HG03175 (cell line): ENCODE measurements at regions not wholly inside any gene's neighbourhood (a gene's known extent, or its start where the extent isn't known, plus 50 kb on each side); places are given as distances from the start of the nearest gene placed in this dataset.

Experiments
- ATAC-seq: cut with Tn5 transposase; IDR thresholded peaks from one replicate; pipeline ENCODE4 v1.9.1; 2021; ENCODE audit warnings: mild to moderate bottlenecking, moderate library complexity; ENCODE audit not compliant: unreplicated experiment

DNA sequence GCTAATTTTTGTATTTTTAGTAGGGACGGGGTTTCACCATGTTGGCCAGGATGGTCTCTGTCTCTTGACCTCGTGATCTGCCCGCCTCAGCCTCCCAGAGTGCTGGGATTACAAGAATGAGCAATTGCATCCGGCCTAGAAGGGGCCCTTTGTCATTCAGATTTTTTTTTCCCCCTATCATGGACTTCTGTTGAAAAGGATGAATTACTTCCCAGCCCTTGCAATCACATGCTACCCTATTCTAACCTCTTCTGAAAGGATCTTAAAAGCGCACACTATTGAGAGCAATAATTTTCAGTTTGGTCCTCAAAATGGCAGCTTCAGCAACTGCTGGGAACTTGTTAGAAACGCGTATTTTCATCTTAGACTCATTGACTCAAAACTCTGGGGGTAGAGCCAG, 575.6 kb upstream of the KIRREL3 start:
- no peak for ATAC-seq

DNA sequence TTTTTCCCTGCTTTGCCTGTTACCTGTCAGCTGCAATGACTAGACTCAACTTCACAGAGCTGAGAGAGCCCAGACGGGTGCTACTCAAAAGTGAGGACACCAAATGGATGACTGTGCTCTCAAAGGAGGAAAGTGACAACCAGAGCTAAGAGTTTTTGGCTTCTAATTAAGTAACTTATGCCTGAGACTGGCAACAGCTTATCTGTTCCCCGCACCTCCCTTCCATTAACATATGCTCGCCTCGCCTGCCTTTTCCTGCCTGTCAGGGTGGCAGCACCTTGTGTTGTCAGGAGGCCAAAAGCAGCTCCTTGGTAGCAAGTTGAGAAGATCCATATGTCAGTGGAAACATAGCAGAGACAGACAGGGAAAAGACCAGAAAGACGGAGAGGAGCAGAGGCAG, 573.9 kb upstream of the KIRREL3 start:
- ATAC-seq: no peak

DNA sequence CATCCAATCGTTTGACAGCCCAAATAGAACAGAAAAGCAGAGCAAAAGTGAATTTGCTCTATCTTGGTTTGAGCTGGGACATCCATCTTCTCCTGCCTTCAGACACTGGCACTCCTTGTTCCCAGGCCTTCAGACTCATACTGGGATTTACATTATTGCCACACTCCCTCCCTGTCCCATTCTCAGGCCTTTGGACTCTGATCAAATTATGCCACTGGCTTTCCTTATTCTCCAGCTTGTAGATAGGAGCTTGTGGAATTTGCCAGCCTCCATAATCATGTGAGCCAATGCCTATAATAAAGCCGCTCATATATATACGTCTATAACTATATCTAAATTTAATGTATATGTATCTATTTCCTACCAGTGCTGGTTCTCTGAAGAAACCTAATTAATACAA, 568.3 kb upstream of the KIRREL3 start:
- no peak for ATAC-seq

DNA sequence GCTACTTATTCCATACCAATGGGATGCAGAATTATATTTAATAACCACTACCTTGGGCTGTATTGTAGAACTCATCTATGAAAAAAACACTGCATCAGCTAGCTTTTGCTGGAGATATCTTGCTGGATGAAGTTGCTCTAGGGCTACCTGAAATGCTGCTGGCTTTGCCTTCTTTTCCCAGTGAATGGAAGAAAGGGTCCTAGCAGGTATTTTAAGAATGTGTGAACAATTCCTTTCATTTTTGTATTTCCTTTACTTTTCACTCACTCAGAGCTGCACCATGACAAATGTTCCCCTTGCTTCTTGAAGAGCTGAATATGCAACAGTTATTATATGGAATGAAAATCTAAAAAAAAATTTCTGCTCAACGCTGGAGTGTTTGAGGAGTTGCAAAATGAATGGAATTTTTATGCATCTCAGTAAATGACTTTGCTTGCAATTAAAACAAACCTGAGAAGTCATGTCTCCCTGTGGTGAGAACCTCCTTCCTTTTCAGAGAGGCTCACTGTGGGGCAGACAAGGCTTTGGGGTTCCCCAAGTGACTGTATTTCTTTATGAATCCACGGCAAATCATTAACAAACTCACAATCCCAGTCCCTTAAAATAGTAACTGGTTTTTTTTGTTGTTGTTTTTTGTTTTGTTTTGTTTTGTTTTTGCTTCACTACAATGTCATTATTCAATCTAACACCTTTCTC, 566.8 kb upstream of the KIRREL3 start:
- ATAC-seq: no peak

DNA sequence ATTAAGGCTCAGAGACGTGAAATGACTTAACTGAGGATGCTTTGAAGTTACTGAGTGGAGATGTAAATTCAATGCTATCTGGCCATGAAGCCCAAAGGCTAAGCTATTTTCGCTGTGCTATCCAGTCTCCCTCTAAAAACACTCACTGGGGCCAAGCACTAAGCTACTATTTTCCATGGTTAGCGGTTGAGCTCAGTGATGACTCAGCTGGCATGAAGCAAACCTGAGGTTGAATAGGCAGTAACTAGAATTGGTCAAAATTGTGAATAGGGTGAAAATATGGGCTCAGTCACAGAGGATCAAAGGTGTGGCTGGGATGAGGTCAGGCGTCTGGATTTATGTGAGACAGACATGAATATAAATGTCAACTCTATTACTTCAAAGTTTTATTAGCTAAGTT, 564.2 kb upstream of the KIRREL3 start:
- no peak for ATAC-seq

DNA sequence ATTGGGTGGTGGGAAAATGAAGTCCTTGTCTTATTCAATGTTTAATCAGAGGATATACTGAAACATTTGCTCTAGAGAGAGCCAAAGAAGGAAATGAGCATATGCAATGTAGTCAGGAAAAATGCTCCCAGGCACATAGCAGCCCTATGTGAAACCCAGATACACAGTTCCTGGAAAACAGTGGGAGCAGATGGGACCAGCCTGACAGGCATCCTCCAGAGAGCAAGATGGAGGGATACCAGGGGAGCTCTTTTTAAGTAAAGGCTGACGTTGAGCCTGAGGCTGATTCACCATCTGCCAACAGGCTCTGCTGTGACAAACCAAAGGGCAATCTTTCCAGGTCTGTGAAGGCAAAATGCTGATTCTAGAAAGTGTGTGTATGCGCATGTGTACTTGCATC, 559.4 kb upstream of the KIRREL3 start:
- ATAC-seq: no peak

DNA sequence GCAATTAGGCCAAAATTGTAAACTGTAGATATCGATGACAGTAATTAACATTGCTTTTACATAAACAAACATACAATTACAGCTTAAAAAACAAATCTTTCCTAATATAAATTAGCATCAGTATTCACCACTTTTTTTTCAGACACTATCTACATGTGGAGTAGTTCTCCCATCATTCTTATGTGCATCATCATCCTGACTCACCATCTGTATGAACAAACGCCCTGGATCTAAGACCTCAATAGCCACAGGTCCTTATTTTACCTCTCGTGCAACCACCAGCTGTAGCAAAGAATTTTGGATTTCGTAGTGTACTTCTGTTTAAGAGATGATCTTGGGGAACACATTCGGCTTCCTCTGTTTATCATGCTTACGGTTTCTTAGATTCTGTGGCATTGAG, 551.9 kb upstream of the KIRREL3 start:
- no peak for ATAC-seq

DNA sequence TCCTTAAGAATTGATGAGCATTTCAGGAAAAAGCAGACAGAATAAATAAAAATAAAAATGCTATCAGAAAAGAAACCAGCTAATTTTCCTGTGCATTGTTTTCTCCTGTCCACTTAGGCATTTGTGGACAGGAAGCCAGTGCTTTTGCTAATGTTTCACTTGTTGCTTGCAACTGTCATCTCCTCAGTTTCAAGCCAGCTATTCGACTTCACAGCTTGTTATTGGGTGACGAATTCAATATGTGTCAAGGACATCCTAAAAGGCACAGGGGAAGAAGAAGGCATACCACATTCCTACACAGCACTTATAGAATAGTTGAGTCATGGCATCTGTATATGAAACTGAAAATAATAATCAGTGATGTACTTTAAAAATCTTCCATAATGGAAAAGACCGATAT, 530.6 kb upstream of the KIRREL3 start:
- ATAC-seq: no peak

DNA sequence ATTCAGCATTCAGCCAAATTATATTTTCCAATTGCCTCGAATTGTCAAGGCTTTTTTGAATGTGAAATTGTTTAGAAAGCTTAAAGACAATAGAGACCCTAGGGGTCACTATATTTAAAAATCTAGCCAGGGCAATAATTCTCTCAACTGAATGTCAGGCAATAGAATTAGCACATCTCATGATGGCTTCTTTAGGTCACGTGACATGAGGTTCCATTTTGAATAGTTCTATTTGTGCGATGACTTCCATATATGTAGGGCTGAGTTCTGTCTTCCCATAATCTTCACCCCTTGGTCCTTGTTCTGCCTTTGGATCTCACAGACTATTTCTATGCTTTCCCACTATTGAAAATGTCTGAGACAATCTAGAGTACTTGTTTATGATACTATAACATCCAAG, 527.7 kb upstream of the KIRREL3 start:
- no peak for ATAC-seq

DNA sequence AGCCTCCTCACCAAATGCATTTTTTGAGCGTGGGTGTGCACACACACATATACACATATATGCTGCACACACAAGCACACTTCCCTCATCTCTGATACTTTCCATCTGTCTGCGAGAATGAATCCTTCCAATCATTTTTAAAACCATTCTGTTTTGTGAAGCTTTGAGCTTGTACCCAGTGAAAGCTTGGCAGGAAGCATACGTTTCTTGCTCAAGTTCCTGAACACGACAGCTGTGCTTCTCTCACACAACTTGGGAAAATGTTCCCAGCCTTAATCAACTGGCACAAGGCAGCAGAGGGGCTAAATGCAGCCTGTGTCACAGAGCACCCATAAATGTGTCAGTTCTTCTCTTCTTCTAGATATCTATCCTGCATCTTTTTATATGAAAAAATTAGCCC, 524.0 kb upstream of the KIRREL3 start:
- no peak for ATAC-seq

DNA sequence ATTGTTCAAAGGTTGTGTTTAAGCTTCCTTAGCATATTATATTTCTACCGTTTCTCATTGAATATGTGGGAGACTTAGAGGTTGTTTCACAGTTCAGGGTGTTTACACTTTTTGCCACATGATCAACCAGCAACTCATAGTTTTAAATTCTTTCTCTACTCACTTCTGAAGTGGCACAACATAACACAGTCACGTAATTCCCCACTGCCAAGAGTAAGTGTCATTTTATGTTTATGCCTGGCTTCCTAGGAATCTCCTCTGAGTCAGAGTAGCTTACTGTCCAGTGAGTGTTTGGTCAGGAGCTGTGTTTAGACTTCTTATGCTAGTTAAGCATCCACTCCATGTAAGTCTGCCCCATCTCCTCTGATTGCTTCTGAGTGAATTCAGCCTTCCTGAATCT, 520.8 kb upstream of the KIRREL3 start:
- ATAC-seq: no peak

DNA sequence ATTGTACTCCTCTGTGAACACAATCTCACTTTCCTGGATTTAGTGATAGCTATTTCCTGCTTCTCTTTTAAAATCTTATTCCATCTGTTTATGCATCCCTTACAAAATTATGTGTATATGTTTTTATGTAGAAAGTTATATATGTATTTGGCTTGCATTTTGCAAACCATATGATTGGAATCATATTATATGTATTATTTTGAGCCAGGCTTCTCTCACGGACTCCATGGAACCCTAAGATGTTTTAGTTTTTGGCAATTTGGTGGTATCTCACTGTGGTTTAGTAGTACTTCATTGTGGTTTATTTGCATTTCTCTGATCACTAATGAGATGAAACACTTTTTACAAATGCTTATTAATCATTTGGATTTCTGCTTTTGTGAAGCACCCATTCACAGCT, 507.3 kb upstream of the KIRREL3 start:
- ATAC-seq: no peak

DNA sequence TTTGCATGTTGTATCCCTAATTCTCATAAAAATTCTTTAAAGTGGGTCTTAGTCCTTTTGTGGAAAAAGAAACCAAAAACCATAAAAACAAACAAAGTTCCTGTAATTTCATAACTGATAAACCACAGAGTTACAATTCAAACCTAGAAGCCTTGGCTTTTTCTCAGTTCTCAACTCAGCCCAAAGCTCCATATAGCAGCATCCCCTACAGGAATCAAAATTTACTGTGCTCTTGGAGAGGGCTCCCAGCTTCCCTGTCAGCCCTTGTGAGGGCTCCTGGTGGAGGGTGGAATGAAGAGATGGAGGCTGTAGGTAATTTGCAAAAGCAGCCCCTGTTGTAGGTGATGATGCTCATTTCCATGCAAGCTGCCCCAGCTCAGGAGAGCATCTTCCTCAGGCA, 506.1 kb upstream of the KIRREL3 start:
- no peak for ATAC-seq

DNA sequence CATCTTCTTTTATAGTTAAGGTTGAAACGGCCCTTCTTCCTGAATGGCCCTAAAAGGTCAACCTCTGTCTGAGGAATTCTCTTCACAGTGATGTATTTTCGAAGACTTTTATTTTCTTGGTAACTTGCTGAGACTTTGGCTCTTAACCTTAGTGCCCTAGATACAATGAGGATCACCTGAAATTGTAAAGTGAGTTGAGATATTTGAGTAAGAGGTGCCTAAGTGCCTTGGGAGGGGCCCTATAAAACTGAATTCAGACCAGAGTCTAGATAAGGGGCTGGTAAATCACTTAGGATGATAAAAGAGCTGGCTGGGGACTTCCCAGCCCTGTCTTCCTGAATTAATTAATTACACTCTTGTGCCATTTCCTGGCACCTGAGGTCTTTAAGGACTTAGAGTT, 505.6 kb upstream of the KIRREL3 start:
- no peak for ATAC-seq

DNA sequence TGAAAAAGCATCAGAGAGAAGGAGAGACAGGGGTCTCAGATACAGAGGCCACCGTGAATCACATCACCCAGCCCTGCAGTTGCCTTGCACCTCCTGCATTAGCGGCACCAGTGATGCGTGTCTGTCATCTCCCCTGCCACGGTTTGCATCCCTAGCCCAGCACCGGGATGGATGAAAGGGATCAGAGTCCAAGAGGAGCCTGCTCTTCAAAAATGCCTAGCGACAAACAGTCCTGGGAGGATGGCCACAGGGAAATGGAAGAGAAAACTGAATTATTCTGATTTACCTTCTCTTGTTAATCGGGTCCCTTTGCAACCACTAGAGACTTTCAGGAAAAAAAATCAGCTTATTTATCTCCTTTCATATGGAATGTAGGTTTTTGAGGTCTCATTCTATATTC, 495.6 kb upstream of the KIRREL3 start:
- no peak for ATAC-seq

DNA sequence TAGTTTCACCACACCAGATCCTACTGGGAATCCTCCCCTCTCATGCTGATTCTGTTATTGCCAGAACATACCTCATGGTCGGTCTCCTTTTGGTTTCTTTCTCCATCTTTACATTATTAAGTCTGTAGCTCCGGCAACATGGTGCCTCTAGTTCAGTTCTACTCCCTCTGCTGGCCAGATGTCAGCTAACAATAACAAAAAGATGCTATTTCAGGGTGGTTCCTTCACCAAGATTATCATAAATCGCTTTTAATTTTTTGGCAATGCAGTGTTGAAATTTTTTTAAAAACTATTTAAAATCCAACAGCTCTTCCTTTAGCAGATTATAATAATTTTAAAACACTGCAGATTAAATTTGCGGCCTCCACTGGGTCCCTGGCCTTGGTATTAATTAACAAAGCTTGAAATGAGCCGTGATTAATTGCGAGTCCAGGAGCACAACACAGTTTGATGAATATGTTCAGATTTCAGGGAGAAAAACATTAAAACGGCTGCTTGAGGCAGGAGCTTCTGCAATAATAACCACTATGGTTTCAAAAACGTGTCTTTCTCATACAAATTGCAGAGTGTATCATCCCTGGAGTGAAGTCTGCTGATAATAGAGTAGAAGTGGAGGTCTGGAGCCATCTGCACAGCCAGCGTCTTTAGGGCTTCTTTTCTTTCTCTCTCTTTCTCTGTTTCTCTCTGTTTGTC, 492.9 kb upstream of the KIRREL3 start:
- ATAC-seq: no peak

DNA sequence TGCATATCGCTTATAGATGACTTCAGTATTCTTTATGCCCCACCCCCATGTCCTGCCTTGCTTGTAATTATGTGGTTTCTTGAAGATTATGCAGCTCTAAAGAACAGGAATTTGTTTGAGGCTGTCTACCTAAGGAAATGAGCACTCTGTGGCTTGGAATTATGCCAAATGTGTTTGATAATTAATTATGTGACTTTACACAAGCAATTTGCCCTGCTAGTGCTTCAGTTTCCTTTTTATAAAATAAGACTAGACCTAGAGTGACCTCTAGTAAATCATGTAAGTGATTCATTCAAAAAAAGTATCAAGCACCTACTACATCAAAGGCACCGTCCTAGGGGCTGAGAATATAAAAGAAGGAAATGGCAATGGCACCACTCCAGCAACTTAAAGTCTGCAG, 491.5 kb upstream of the KIRREL3 start:
- ATAC-seq: no peak

DNA sequence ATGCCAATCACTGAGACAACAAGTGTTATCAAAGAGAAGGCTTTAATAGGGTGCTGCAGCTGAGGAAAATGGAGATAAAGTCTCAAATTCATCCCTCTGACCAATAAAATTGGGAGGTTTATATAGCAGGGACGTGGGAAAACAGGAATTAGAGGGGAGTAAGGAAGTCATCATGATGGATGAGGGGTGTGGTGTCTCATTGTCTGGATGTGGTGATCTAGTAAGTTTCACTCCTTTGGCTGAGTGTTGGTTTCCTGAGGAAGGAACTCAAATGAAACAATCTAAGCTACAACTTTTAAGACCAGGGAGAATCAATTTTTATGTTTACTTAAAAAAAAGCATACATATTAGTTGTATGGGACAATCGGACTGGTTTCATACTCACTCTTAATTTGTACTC, 491.0 kb upstream of the KIRREL3 start:
- ATAC-seq: no peak

DNA sequence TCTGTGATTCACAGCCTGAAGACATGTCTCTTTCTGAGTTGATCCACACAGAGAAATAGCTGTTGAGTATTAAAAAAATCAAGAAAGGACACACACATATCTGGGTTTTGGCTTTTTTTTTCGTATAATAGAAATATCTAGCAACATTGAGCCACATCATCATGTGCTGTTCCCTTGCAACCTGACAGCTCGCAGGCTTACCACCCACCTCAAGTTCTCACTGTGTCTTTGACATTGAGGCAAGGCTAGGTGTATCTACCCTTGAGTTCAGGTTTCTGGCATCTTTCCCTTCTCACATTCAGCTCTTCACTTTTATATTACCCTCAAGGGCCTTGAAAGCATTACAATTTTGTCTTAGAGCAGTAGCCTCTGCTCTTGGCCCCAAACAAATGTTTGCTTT, 490.3 kb upstream of the KIRREL3 start:
- ATAC-seq: no peak

DNA sequence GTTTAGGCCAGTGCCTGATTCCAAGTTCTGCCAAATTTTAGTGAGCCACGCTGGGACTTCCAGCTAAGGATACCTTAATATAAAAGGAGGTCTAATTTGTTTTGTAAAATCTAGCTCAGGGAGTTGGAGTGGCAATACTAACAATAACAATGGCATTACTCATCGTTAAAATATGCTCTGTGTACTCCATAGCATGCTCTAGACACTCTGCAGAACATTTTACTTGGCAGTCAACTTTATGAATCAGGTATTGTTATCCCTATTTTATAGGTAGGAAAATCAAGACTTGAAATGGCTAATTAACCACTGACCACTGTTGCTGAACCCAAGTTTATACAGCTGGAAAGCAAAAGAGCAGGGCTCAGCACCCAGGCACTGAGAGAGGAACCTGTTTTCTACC, 485.0 kb upstream of the KIRREL3 start:
- ATAC-seq: no peak

DNA sequence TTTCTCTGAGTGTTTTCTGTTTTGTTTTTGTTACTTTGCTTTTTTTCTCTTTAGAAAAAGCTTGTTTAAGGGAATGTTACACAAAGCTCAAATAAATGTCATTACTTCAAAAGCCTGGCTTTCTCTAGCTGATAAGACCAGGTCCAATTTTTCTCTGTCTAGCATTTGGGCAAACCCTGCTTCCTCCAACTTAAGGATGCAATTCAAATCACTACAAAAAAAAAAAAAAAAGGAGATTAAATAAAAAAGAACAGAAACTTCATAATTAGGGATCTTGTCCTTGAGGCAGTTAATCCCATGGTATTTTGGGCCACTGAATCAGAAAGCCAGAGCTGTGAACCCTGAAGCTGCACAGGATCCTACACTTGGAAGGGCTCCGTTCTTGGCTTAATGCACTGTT, 480.8 kb upstream of the KIRREL3 start:
- no peak for ATAC-seq

DNA sequence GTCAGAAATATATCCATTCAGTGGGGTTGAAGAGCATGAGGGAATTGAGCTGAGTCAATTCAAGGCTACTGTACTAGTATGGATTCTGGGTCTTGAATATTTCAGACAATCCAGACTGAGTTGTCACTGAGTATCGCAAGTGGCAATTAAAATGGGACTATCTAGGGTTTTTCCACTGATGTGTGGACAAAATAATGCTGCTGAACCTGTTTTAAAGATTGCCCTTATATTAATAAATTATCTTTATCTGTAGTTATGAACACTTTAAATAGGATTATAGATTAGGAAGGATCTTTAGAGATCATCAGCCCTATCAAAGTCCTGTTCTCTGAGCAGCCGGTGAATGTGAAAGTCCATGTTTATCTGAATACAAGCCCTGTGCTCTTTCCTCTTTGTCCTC, 478.3 kb upstream of the KIRREL3 start:
- no peak for ATAC-seq

DNA sequence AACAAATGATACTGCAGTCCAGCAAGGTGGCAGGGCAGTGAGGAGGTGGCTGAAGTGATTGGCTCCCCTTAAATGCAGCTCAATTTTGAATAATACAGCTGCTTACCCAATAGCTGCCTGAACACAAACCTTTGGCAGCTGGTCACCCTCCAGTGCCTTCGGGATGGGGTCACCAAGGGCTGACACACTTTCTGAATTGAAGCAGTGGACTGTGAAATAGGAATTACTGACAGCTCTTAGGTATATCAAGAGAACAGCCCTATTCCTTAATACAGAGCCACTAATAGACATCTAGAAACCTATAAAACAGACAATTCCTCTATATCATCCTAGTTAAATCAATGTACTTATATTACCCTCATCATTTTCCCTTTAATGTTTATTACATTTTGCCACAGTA, 474.2 kb upstream of the KIRREL3 start:
- no peak for ATAC-seq
